ENCODE measurements at regions not wholly inside any gene's neighbourhood (a gene's known extent, or its start where the extent isn't known, plus 50 kb on each side); places are given as distances from the start of the nearest gene placed in this dataset.
A peak's percentile ranks its signal among the peaks of the same experiment; 100 is the strongest.

DNA sequence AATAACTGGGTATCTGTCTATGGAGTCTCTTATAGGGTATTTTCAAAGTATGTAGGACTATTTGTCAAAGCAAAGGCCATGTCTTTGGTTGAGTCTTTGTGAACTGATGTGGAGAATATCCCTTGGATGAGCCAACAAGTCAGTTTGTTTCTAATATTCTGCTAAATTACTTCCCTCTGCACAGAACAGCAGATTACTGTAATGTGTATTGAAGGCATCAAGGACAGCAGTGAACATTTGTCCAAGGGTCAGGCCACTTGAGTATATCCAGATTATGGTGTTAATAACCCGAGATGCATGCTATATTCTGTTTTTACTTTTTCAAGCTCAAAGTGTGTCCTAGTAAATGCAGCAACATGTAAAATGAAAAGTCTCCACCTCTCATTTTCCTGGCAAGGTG lies 144.2 kb upstream of the GLI3 start:
- TF ChIP-seq, protein P1, sequence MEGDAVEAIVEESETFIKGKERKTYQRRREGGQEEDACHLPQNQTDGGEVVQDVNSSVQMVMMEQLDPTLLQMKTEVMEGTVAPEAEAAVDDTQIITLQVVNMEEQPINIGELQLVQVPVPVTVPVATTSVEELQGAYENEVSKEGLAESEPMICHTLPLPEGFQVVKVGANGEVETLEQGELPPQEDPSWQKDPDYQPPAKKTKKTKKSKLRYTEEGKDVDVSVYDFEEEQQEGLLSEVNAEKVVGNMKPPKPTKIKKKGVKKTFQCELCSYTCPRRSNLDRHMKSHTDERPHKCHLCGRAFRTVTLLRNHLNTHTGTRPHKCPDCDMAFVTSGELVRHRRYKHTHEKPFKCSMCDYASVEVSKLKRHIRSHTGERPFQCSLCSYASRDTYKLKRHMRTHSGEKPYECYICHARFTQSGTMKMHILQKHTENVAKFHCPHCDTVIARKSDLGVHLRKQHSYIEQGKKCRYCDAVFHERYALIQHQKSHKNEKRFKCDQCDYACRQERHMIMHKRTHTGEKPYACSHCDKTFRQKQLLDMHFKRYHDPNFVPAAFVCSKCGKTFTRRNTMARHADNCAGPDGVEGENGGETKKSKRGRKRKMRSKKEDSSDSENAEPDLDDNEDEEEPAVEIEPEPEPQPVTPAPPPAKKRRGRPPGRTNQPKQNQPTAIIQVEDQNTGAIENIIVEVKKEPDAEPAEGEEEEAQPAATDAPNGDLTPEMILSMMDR (IDR thresholded peaks at IDR 0.05; ENCODE audit: insufficient read depth, low read depth, low read length) = no peak
- no peak for DNase-seq (ENCODE audit: low read depth)
- no peak overlapping the region for H3K4me3 ChIP-seq (ENCODE audit: low read depth, low read length)
- H3K27me3 ChIP-seq (ENCODE audit: control insufficient read depth, insufficient read depth, low read length) = no peaks in the 10 kb centered on the region
- ChIA-PET POLR2A (no interaction called here), CTCF (no interaction called here)
- H3K36me3 ChIP-seq (ENCODE audit: control insufficient read depth, insufficient read depth, low read length) = no peaks in the 10 kb centered on the region

DNA sequence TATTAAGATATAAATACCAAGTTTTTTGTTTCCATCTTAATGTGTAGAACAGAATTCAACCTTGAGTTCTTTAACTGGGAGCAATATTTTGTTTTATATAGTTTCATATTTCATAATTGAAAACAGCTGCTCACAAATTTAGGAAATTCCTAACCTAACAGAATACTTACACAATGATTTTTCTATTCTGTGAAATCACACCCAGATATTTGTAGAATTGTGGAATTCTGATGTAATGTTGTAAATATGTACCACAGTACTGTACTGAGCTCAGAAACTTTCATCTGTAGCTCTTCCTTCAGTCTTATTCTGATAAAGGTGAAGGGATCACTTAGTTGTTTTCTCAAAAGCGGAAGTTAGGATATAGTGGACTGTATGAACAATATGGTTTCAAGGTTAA lies 143.4 kb upstream of the GLI3 start:
- Histone ChIP-seq H3K36me3 (ENCODE audit: control insufficient read depth, insufficient read depth, low read length) (no peaks in the 10 kb centered on the region), H3K4me3 (ENCODE audit: low read depth, low read length) (no peak overlapping the region), H3K27me3 (ENCODE audit: control insufficient read depth, insufficient read depth, low read length) (0 out of 2 replicates have a peak, but pooled peaks cover 2% of the 10 kb centered on the region)
- TF ChIP-seq, protein P1 (IDR thresholded peaks at IDR 0.05; ENCODE audit: insufficient read depth, low read depth, low read length) = no peak
- ChIA-PET POLR2A (no interaction called here), CTCF (no interaction called here)
- DNase-seq (ENCODE audit: low read depth) = peak; percentile 31

DNA sequence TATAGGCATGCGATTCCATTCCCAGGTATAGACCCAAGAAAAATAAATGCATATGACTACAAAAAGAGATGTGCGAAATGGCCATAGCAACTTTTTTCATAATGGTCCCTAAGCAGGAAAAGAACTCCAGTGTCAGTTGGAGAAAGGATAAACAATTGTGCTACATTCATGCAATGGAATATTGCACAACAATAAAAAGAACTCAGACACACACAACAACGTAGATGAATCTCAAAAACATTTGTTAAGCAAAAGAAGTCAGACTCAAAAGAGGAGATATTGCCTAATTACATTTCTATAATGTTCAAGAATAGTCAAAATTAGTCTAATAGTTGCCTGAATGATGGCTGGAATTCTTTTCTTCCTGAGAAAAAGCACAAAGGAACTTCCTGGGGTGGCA lies 141.1 kb upstream of the GLI3 start:
- TF ChIP-seq, protein P1 (IDR thresholded peaks at IDR 0.05; ENCODE audit: insufficient read depth, low read depth, low read length) = no peak
- CTCF ChIA-PET = no interaction called here
- POLR2A ChIA-PET = no interaction called here

DNA sequence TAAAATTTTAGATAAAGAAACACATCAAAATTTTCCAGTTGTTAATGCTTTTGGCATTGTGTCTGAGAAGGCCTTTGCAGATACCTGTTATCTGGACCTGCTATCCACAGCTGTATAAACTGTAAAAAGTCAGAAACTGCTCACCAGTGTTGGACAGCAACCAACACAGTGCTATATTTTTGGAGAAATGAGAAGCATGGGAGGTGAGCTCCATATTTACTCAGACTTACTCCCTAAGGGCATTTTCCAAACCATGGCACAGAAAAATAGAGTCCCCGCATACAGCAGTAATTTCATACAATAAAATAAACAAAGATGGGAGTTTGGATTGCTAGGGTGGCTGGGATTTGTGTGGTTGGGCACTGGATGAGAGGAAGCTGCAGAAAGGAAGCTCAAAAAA lies 136.3 kb upstream of the GLI3 start:
- no peak overlapping the region for H3K4me3 ChIP-seq (ENCODE audit: low read depth, low read length)
- no peak for DNase-seq (ENCODE audit: low read depth)
- 0 out of 2 replicates have a peak, but pooled peaks cover 2% of the 10 kb centered on the region for H3K27me3 ChIP-seq (ENCODE audit: control insufficient read depth, insufficient read depth, low read length)
- no peaks in the 10 kb centered on the region for H3K36me3 ChIP-seq (ENCODE audit: control insufficient read depth, insufficient read depth, low read length)
- ChIA-PET POLR2A (no interaction called here), CTCF (no interaction called here)
- TF ChIP-seq, protein P1 (IDR thresholded peaks at IDR 0.05; ENCODE audit: insufficient read depth, low read depth, low read length) = no peak

More for the DNA sequence above, 141.1 kb upstream of the GLI3 start:
- Histone ChIP-seq H3K36me3 (ENCODE audit: control insufficient read depth, insufficient read depth, low read length) (no peaks in the 10 kb centered on the region), H3K27me3 (ENCODE audit: control insufficient read depth, insufficient read depth, low read length) (0 out of 2 replicates have a peak, but pooled peaks cover 2% of the 10 kb centered on the region), H3K4me3 (ENCODE audit: low read depth, low read length) (no peak overlapping the region)
- no peak for DNase-seq (ENCODE audit: low read depth)

DNA sequence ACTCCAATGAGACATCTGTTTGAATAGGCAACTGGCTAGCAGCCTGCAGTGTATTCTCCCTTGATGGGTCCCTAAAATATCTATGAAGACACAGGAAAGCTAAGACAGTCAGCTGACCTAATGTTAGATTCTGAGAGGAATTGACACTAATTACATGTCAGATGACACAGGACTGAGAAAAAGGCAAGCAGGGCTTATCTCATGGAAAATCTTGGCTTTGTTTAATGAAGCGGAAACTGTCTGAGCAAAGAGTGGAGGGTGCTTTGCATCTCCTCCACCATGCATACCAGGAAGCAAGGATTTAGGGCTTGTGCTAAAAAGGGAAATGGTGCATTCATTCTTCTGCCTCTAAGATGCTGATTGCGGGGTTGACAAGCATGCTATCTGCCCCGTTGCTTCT lies 135.5 kb upstream of the GLI3 start:
- Histone ChIP-seq H3K36me3 (ENCODE audit: control insufficient read depth, insufficient read depth, low read length) (no peaks in the 10 kb centered on the region), H3K27me3 (ENCODE audit: control insufficient read depth, insufficient read depth, low read length) (0 out of 2 replicates have a peak, but pooled peaks cover 2% of the 10 kb centered on the region), H3K4me3 (ENCODE audit: low read depth, low read length) (no peak overlapping the region)
- no peak for DNase-seq (ENCODE audit: low read depth)
- POLR2A ChIA-PET = no interaction called here
- CTCF ChIA-PET = no interaction called here
- TF ChIP-seq, protein P1 (IDR thresholded peaks at IDR 0.05; ENCODE audit: insufficient read depth, low read depth, low read length) = no peak

All from BJ (cell line).